ENCODE measurements at regions not wholly inside any gene's neighbourhood (a gene's known extent, or its start where the extent isn't known, plus 50 kb on each side); places are given as distances from the start of the nearest gene placed in this dataset.

DNA sequence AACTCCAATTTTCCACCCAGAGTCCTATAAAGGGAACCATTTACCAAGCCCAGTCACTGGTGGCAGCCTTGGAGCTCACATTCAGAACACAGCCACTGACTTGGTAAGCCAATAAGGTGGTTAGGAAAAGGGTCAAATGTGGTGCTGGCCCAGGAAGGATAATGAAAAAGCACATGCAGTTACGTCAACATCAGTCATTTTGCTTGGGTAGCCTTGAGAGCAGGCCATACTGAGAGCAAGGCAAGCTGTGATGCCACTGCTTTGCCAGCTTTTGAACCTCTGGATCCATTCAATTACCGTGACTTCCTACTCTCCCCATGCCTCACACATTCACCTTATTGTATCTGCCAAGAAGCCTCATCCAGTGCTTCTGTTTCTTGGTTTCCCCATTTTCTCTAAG lies 253.6 kb downstream of the OPA1 start:
- peaks cover 30% of the 10 kb centered on the region for H3K4me1 Mint-ChIP-seq
- H3K79me2 ChIP-seq (replicated peaks; ENCODE audit: insufficient read depth): no peaks in the 10 kb centered on the region

More for the DNA sequence above, 253.6 kb downstream of the OPA1 start:
- Histone ChIP-seq H3K9me2 (ENCODE audit: insufficient read depth) (no peaks in the 10 kb centered on the region), H3K4me2 (no peak overlapping the region), H3K36me3 (ENCODE audit: insufficient read depth) (no peaks in the 10 kb centered on the region), H4K20me1 (replicated peaks; ENCODE audit: insufficient read depth) (no peaks in the 10 kb centered on the region), H3K27ac (ENCODE audit: low read depth) (no peak overlapping the region), H3K27me3 (ENCODE audit: insufficient read depth) (no peaks in the 10 kb centered on the region), H3K4me3 (no peak overlapping the region), H3K4me1 (ENCODE audit: insufficient read depth) (peaks cover 8% of the 10 kb centered on the region), H2AFZ (no peak overlapping the region), H3F3A (replicated peaks; ENCODE audit: low read depth) (no peaks in the 10 kb centered on the region)
- no peak for DNase-seq (ENCODE audit: low spot score)
- peaks cover 9% of the 10 kb centered on the region; the same call in 1 of the 3 replicates for H3K9me3 Mint-ChIP-seq
- peaks cover 16% of the 10 kb centered on the region for H3K27me3 Mint-ChIP-seq (ENCODE audit: insufficient read depth, low read depth, poor library complexity)
- no peak for ATAC-seq
- TF ChIP-seq ZNF331 (CRISPR knock-in tag; IDR thresholded peaks at IDR 0.05; ENCODE audit: low read depth) (no peak), POLR2AphosphoS5 (IDR thresholded peaks at IDR 0.05; ENCODE audit: low read depth) (no peak), EZH2 (IDR thresholded peaks at IDR 0.05; ENCODE audit: low read depth, unreplicated experiment) (no peak), NANOG (IDR thresholded peaks at IDR 0.05; ENCODE audit: borderline replicate concordance) (no peak), JUNB (IDR thresholded peaks at IDR 0.05; ENCODE audit: unreplicated experiment) (no peak), ZNF114 (CRISPR knock-in tag; IDR thresholded peaks at IDR 0.05) (no peak), EZH2phosphoT487 (IDR thresholded peaks at IDR 0.05; ENCODE audit: unreplicated experiment) (no peak), STAT1 (IDR thresholded peaks at IDR 0.05; ENCODE audit: unreplicated experiment) (no peak), CREB1 (CRISPR knock-in tag; IDR thresholded peaks at IDR 0.05; ENCODE audit: low read depth) (no peak)
- TF ChIP-seq, protein P1, sequence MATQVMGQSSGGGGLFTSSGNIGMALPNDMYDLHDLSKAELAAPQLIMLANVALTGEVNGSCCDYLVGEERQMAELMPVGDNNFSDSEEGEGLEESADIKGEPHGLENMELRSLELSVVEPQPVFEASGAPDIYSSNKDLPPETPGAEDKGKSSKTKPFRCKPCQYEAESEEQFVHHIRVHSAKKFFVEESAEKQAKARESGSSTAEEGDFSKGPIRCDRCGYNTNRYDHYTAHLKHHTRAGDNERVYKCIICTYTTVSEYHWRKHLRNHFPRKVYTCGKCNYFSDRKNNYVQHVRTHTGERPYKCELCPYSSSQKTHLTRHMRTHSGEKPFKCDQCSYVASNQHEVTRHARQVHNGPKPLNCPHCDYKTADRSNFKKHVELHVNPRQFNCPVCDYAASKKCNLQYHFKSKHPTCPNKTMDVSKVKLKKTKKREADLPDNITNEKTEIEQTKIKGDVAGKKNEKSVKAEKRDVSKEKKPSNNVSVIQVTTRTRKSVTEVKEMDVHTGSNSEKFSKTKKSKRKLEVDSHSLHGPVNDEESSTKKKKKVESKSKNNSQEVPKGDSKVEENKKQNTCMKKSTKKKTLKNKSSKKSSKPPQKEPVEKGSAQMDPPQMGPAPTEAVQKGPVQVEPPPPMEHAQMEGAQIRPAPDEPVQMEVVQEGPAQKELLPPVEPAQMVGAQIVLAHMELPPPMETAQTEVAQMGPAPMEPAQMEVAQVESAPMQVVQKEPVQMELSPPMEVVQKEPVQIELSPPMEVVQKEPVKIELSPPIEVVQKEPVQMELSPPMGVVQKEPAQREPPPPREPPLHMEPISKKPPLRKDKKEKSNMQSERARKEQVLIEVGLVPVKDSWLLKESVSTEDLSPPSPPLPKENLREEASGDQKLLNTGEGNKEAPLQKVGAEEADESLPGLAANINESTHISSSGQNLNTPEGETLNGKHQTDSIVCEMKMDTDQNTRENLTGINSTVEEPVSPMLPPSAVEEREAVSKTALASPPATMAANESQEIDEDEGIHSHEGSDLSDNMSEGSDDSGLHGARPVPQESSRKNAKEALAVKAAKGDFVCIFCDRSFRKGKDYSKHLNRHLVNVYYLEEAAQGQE (IDR thresholded peaks at IDR 0.05; ENCODE audit: unreplicated experiment): no peak
- TF ChIP-seq, protein P2, sequence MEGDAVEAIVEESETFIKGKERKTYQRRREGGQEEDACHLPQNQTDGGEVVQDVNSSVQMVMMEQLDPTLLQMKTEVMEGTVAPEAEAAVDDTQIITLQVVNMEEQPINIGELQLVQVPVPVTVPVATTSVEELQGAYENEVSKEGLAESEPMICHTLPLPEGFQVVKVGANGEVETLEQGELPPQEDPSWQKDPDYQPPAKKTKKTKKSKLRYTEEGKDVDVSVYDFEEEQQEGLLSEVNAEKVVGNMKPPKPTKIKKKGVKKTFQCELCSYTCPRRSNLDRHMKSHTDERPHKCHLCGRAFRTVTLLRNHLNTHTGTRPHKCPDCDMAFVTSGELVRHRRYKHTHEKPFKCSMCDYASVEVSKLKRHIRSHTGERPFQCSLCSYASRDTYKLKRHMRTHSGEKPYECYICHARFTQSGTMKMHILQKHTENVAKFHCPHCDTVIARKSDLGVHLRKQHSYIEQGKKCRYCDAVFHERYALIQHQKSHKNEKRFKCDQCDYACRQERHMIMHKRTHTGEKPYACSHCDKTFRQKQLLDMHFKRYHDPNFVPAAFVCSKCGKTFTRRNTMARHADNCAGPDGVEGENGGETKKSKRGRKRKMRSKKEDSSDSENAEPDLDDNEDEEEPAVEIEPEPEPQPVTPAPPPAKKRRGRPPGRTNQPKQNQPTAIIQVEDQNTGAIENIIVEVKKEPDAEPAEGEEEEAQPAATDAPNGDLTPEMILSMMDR (conservative IDR thresholded peaks at IDR 0.05; ENCODE audit: low read depth in 2 of 2): no peak
- TF ChIP-seq, protein P3, sequence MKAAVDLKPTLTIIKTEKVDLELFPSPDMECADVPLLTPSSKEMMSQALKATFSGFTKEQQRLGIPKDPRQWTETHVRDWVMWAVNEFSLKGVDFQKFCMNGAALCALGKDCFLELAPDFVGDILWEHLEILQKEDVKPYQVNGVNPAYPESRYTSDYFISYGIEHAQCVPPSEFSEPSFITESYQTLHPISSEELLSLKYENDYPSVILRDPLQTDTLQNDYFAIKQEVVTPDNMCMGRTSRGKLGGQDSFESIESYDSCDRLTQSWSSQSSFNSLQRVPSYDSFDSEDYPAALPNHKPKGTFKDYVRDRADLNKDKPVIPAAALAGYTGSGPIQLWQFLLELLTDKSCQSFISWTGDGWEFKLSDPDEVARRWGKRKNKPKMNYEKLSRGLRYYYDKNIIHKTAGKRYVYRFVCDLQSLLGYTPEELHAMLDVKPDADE (IDR thresholded peaks at IDR 0.05): no peak
- TF ChIP-seq, protein P4, sequence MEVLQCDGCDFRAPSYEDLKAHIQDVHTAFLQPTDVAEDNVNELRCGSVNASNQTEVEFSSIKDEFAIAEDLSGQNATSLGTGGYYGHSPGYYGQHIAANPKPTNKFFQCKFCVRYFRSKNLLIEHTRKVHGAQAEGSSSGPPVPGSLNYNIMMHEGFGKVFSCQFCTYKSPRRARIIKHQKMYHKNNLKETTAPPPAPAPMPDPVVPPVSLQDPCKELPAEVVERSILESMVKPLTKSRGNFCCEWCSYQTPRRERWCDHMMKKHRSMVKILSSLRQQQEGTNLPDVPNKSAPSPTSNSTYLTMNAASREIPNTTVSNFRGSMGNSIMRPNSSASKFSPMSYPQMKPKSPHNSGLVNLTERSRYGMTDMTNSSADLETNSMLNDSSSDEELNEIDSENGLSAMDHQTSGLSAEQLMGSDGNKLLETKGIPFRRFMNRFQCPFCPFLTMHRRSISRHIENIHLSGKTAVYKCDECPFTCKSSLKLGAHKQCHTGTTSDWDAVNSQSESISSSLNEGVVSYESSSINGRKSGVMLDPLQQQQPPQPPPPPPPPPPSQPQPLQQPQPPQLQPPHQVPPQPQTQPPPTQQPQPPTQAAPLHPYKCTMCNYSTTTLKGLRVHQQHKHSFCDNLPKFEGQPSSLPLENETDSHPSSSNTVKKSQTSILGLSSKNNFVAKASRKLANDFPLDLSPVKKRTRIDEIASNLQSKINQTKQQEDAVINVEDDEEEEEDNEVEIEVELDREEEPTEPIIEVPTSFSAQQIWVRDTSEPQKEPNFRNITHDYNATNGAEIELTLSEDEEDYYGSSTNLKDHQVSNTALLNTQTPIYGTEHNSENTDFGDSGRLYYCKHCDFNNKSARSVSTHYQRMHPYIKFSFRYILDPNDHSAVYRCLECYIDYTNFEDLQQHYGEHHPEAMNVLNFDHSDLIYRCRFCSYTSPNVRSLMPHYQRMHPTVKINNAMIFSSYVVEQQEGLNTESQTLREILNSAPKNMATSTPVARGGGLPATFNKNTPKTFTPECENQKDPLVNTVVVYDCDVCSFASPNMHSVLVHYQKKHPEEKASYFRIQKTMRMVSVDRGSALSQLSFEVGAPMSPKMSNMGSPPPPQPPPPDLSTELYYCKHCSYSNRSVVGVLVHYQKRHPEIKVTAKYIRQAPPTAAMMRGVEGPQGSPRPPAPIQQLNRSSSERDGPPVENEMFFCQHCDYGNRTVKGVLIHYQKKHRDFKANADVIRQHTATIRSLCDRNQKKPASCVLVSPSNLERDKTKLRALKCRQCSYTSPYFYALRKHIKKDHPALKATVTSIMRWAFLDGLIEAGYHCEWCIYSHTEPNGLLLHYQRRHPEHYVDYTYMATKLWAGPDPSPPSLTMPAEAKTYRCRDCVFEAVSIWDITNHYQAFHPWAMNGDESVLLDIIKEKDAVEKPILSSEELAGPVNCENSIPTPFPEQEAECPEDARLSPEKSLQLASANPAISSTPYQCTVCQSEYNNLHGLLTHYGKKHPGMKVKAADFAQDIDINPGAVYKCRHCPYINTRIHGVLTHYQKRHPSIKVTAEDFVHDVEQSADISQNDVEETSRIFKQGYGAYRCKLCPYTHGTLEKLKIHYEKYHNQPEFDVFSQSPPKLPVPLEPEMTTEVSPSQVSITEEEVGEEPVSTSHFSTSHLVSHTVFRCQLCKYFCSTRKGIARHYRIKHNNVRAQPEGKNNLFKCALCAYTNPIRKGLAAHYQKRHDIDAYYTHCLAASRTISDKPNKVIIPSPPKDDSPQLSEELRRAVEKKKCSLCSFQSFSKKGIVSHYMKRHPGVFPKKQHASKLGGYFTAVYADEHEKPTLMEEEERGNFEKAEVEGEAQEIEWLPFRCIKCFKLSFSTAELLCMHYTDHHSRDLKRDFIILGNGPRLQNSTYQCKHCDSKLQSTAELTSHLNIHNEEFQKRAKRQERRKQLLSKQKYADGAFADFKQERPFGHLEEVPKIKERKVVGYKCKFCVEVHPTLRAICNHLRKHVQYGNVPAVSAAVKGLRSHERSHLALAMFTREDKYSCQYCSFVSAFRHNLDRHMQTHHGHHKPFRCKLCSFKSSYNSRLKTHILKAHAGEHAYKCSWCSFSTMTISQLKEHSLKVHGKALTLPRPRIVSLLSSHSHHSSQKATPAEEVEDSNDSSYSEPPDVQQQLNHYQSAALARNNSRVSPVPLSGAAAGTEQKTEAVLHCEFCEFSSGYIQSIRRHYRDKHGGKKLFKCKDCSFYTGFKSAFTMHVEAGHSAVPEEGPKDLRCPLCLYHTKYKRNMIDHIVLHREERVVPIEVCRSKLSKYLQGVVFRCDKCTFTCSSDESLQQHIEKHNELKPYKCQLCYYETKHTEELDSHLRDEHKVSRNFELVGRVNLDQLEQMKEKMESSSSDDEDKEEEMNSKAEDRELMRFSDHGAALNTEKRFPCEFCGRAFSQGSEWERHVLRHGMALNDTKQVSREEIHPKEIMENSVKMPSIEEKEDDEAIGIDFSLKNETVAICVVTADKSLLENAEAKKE (CRISPR knock-in tag; IDR thresholded peaks at IDR 0.05): no peak
- no peak overlapping the region for H3K27ac Mint-ChIP-seq
- H3K4me3 Mint-ChIP-seq: no peak overlapping the region
- H3K36me3 Mint-ChIP-seq (ENCODE audit: low read depth): no peaks in the 10 kb centered on the region
